ENCODE measurements at regions not wholly inside any gene's neighbourhood (a gene's known extent, or its start where the extent isn't known, plus 50 kb on each side); places are given as distances from the start of the nearest gene placed in this dataset.

DNA sequence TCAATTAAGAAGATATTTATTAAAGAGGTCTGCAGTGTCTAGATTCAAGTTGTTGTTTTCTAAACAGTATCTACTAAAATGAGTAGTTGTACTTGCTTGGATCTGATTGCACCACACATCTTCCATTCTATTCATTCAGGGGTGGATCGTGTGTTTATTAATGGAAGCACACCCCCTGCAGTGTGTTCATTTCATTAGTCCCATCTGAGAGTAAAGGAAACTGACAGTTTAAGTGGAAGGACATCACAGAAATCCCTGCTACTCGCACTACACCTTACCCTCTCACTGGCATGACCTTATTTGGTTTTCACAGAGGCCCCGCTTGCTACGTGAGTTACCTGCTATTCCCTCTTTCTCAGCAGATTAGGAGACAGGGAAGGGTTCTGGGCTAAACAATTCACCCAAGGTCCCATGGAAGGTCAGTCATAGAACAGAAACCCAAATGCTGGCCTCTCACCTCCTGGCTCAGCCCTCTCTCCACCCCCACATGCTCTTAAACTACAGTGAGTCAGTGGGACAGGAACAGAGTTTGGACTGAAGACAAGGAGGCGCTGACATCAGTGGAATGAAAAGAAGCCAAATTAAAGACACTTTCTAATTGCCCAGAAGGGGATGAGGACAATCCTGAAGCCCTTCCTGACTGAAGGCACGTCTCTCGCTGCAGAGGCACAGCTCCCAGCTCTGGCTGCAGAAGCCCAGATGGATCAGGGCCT is 369.2 kb upstream of the NRP1 start:
- TF ChIP-seq EZH2phosphoT487 (IDR thresholded peaks at IDR 0.05; ENCODE audit: insufficient read depth, low read depth) = no peak
- TF ChIP-seq EZH2 (IDR thresholded peaks at IDR 0.05; ENCODE audit: insufficient read depth, poor library complexity, severe bottlenecking) = no peak
